GM13976 (cell line): ENCODE measurements at regions not wholly inside any gene's neighbourhood (a gene's known extent, or its start where the extent isn't known, plus 50 kb on each side); places are given as distances from the start of the nearest gene placed in this dataset.

Source experiments
- DNase-seq: peaks from one replicate; pipeline ENCODE4 v3.0.0; 2012; ENCODE audit warnings: low spot score
- in situ Hi-C: fragments of 300-500 bp; cut with MboI; formaldehyde crosslinking; loops from one replicate; pipeline ENCODE4 v1.12.0; 2022; ENCODE audit warnings: low sequenced_read_pairs, mixed read lengths, inconsistent platforms; ENCODE audit not compliant: unreplicated experiment
- TF ChIP-seq, protein P1 (sequence below): IDR thresholded peaks from 2 replicates; pipeline ENCODE4 v1.5.1; 2012; ENCODE audit warnings: borderline replicate concordance, mild to moderate bottlenecking; ENCODE audit not compliant: insufficient read depth; ENCODE audit errors: extremely low read depth, missing control alignments, control extremely low read depth

DNA sequence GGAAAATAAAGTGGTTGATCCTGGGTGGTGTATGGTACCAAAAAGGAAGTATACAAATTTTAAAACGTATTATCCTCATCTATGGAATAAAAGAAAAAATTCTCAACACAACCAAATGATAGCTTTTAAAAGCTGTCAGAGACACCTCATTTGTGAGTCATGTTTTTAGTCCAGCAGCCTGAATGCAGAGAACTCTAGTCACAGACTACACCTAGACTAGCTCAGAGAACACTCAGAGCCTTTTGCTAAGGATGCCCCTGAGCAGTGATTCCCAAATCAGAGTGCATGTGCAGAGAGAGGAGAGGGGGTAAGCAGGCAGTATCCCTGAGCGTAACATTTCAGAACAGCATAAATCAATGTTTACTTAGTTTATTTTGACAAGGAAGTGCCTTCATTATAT is 809.3 kb downstream of the HACE1 start:
- in situ Hi-C loops, result no loop called here
- DNase-seq, result no peak
- TF ChIP-seq, protein P1, sequence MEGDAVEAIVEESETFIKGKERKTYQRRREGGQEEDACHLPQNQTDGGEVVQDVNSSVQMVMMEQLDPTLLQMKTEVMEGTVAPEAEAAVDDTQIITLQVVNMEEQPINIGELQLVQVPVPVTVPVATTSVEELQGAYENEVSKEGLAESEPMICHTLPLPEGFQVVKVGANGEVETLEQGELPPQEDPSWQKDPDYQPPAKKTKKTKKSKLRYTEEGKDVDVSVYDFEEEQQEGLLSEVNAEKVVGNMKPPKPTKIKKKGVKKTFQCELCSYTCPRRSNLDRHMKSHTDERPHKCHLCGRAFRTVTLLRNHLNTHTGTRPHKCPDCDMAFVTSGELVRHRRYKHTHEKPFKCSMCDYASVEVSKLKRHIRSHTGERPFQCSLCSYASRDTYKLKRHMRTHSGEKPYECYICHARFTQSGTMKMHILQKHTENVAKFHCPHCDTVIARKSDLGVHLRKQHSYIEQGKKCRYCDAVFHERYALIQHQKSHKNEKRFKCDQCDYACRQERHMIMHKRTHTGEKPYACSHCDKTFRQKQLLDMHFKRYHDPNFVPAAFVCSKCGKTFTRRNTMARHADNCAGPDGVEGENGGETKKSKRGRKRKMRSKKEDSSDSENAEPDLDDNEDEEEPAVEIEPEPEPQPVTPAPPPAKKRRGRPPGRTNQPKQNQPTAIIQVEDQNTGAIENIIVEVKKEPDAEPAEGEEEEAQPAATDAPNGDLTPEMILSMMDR, result no peak

DNA sequence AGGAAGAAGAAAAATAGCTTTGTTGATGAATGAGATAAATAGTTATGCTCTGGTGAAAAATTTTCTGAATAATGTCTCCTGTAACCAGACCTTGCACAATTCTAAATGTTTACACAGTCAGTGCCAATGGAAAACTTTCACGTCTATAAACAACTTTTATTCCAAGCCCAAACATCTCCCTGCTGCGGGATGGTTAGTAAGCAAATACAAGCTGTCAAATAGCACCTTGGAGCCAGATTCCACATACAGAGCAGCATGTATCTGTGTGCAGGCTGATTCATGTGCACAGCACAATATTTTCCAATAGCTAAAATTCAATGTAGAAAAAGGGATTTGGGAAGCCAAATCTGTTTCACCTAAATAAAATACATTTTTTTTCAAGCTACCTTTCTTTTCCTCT is 813.3 kb downstream of the HACE1 start:
- TF ChIP-seq, protein P1, result no peak
- in situ Hi-C loops, result no loop called here

DNA sequence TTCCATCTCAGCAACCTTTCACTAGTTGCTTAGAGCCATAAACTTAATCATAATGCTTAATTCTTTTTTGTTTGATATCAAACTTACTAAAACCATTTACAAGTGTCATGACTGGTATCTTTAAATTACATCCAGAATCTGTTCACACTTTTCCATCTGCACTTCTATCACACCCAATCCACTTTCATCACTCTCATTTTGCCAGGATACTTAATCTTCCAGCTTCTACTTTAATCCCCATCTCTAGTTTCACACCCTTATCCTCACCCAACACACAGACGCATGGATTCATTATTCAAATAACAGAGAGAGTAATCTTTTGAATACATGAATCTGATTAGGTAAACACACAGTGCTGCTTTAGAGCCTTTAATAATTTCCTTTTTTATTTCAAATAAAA is 828.4 kb downstream of the HACE1 start:
- TF ChIP-seq, protein P1, result no peak
- in situ Hi-C loops, result no loop called here
- no peak for DNase-seq

More for the DNA sequence above, 813.3 kb downstream of the HACE1 start:
- DNase-seq, result no peak

DNA sequence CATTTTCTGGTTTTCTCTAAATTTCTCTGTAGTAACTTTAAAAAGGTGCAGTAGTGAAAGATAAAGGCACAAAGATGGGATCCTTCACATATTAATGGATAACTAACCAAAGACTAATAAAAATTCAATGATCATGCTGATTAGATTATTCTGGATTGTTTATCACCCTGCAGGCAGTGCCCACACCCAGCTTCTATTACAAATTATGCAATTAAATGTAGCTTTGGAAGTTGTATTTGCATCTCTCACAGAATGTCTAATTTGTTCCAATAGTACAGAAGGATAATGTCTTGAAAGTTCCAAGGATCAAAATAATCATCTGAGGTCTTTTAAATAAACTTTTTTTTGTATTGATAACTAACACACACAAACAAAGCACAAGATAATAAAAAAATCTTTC is 837.6 kb downstream of the HACE1 start:
- in situ Hi-C loops, result no loop called here
- TF ChIP-seq, protein P1, result no peak
- no peak for DNase-seq

DNA sequence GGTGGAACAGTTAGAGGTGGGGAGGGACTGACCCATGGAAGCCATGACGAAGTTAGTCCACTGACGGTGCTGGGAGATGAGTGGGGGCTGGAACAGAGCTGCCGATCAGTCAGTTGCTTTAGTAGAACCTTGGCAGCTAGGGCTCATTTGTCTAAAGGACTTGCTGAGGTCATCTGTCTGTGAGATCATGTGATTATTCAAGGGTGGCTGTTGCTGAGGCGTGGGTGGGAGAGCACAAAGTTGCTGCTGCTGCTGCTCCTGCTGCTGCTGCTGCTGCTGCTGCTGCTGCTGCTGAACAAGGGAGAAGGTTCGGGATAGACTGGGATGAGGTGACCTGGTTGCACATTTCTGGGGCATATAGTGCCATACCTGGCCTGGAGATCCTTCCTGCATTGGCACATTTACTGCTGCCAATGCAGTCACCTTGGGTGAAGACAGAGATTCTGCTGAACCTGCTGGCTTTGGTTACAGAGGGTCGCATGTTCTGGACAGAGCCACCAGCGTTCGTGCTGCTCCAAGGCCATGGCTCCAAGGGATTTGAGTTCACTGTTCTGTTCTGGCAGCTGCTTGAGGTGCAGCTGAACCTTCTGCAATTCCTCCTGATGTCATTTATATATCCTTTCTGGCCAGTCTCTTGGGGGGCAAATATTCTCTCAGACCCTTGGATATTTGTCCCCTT is 840.5 kb downstream of the HACE1 start:
- TF ChIP-seq, protein P1, result no peak
- DNase-seq, result no peak
- in situ Hi-C loops, result no loop called here

DNA sequence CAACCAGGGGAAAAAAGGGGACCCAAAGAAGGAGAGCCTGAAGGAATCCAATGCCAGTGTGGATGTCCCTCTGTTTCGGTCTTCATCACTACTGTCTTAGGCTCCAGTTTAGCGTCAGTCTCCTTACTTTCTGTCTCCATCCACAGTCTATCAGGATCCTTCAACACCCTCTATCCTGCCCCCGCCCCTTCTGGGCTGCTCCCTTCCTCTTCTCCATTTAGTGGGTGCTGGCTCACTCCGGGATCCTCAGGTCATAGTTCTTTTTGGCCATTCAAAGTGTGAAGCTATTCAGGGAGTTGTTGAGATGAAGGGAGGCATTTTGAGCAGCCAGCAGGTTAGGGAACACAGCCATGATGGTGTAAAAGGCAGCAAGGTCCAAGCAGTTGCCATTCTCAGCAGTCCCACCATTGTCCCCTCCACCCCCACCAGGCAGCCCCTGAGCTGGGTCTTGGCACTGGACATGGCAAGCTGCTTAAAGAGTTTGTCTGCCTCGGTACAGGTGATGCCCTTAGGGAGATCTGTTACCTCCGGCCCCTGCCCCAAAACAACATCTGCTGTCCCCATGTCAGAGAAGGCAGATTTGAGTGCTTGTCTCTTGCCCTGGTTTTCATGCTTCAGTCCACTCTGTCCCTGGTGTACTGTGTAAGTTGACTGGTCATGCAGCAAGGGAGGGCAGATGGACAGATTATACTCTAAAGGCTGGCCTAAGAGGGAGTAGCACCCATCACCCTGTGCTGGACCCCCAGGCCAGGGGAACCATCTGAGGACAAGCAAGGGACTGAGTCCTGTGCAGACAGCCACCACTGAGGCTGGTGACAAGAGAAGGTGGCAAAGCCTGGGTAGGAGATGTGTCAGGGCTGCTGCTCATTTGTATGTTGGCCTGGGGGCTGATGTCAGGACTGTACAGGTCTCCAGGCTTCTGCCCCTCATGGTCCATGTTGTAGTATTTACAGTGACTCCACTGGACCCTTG is 842.0 kb downstream of the HACE1 start:
- TF ChIP-seq, protein P1, result no peak
- in situ Hi-C loops, result no loop called here
- DNase-seq, result no peak
